Esophagus squamous epithelium (tissue), 5 donors: ENCODE measurements at regions not wholly inside any gene's neighbourhood (a gene's known extent, or its start where the extent isn't known, plus 50 kb on each side); places are given as distances from the start of the nearest gene placed in this dataset.
"Not testable (repeated sequence)": the region's sequence is repeated elsewhere in the genome, so short reads cannot be mapped to it uniquely, and the experiment has no call there.

Source experiments
- DNase-seq: peaks from one replicate; lab custom pipeline; 2025; lab: John Stamatoyannopoulos, UW
- H3K27ac ChIP-seq, 4 donors: fragments of 200-600 bp; sonication (generic); one replicate each; pipeline ENCODE4 v1.5.1; 2016 to 2019; ENCODE audit warnings: mild to moderate bottlenecking in 1 of 4
- H3K27me3 ChIP-seq, 4 donors: fragments of 200-600 bp; sonication (generic); 1 replicate in 3 of 4; 2 replicates in 1 of 4; pipeline versions ENCODE4 v1.5.1 to v1.6.0; 2017 to 2021; ENCODE audit warnings: antibody characterized with exemption in 1 of 4
- H3K36me3 ChIP-seq, 3 donors: fragments of 200-600 bp; sonication (generic); one replicate each; pipeline ENCODE4 v1.5.1; 2016 to 2019
- H3K4me1 ChIP-seq, 3 donors: fragments of 200-600 bp; sonication (generic); one replicate each; pipeline ENCODE4 v1.5.1; 2017 to 2019
- H3K4me3 ChIP-seq, 4 donors: fragments of 200-600 bp; sonication (generic); 1 replicate in 3 of 4; 2 replicates in 1 of 4; pipeline ENCODE4 v1.5.1; 2016 to 2019; ENCODE audit warnings: mild to moderate bottlenecking in 2 of 4, moderate library complexity in 1 of 4
- H3K9me3 ChIP-seq, 3 donors: fragments of 200-600 bp; sonication (generic); one replicate each; pipeline ENCODE4 v1.5.1; 2016 to 2019
- WGBS, 2 donors: methylation state at CpG; one replicate each; pipeline ENCODE4 v1.1.5; 2018; 5-methylcytosine and 5-hydroxymethylcytosine counted together
- intact Hi-C: fragments of 100-400 bp; cut with DNase I; formaldehyde crosslinking; loops from one replicate; pipeline ENCODE4 v1.15.0; 2022
- donor health status: DM: yes; HTN: yes; CAD: no.

DNA sequence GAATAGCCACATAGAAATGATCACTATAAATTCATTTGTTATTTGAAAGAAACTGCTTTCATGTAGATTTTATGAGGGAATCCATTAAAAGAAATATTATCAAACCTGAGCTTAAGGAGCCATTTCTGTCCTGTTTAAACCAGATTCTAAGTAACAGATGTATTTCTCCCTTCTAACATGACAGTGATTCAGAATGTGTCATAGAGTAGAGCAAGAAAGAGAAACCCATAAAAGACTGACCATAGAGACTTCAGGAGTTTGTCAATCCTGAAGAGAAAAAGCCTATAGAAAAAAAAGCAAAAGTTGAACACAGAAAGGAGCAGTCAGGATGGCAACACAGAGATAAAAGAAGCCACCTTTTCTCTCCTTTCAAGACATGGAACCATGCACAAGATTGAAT is 390.6 kb downstream of the PRIM2 start:
- DNase-seq, H3K4me1 ChIP-seq, H3K9me3 ChIP-seq, H3K4me3 ChIP-seq, intact Hi-C loops, H3K36me3 ChIP-seq, H3K27me3 ChIP-seq, H3K27ac ChIP-seq: not testable (repeated sequence)

DNA sequence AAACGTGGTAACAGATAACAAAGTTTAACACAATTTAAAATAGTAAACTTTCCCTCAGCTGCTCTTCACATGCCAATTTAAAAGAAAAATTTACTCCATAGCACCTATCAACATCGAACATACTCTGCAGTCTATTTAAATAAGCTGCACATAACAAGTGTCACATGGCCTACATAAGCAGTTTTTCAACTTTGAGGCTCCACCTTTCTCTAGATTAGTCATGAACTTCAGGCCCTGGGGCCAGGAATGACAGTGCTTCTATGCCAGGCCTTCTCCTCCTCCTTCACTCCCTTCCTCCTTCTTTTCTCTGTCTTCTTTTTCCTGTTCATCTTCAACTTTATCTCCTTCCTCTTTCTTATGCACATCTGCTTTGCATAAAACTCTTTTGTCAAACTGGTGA is 405.1 kb downstream of the PRIM2 start:
- H3K27ac ChIP-seq, H3K27me3 ChIP-seq, intact Hi-C loops, H3K9me3 ChIP-seq, H3K4me3 ChIP-seq, DNase-seq, H3K36me3 ChIP-seq, H3K4me1 ChIP-seq: not testable (repeated sequence)
- WGBS, 2 donors: 36 to 73% methylated on average over 2 of the region's 2 CpGs

DNA sequence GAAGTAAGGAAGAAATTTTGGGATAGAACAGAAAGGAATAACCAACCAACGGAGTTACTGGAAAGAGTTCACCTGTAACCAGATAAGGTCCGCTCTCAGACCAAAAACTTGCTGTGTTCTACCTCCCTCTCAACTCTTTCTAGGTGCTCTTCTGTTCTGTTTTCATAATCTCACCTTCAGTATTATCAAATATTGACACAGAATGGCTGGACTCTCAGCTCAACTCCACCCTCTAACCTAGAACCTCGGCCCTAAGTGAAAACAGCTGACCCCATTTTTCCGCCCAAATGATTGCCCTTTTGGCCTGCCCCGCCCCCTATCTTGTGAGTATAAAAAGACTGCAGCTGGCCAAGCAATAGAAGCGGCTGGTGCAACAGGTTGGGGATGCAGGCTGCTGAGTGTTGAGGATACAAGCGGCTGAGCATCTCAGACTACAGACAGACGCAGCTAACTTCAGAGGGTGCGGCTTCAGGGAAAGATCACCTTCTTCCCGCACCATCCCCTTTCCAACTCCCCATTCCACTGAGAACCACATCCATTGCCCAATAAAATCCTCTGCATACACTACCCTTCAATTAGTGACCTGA is 406.5 kb downstream of the PRIM2 start:
- DNase-seq, intact Hi-C loops, H3K36me3 ChIP-seq, H3K4me3 ChIP-seq, H3K9me3 ChIP-seq, H3K27me3 ChIP-seq, H3K27ac ChIP-seq, H3K4me1 ChIP-seq: not testable (repeated sequence)
- WGBS, 2 donors: 79 to 83% methylated on average over 5 to 10 of the region's 10 CpGs

DNA sequence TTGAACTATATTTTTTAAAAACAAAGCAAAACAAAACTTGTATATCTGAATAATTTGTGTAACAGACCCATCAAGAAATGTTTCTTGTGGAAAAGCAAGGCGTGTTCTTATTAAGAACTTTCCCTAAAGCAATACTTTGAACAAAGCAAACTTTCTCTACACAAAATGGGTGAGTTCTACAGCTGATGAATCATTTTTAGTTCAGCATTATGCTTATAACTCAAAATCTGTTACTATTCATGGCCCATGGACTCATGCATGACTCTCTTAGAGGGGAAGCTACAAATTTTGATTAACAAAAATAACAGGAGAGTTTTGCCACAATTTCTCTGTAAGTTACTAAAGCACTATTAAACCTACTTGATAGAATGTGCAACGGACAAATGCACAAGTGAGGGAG is 412.0 kb downstream of the PRIM2 start:
- intact Hi-C loops, DNase-seq, H3K9me3 ChIP-seq, H3K36me3 ChIP-seq, H3K27ac ChIP-seq, H3K27me3 ChIP-seq, H3K4me1 ChIP-seq, H3K4me3 ChIP-seq: not testable (repeated sequence)
- WGBS, 2 donors: 35 to 44% methylated on average over 1 of the region's 2 CpGs

- H3K27ac ChIP-seq, H3K9me3 ChIP-seq, H3K27me3 ChIP-seq, H3K4me3 ChIP-seq, H3K4me1 ChIP-seq, intact Hi-C loops, H3K36me3 ChIP-seq, DNase-seq: not testable (repeated sequence)
- WGBS, 2 donors: 67 to 71% methylated on average over 4 of the region's 4 CpGs
Measured at GRCh38 chr6:57730726-57731125, 413.3 kb downstream of the PRIM2 start.

GRCh38 chr6:57747716-57748115 is 430.3 kb downstream of the PRIM2 start:
- H3K27ac ChIP-seq, intact Hi-C loops, DNase-seq, H3K27me3 ChIP-seq, H3K4me3 ChIP-seq, H3K9me3 ChIP-seq, H3K4me1 ChIP-seq, H3K36me3 ChIP-seq: not testable (repeated sequence)
- 70 to 92% methylated on average over 2 to 3 of the region's 5 CpGs for WGBS, 2 donors

DNA sequence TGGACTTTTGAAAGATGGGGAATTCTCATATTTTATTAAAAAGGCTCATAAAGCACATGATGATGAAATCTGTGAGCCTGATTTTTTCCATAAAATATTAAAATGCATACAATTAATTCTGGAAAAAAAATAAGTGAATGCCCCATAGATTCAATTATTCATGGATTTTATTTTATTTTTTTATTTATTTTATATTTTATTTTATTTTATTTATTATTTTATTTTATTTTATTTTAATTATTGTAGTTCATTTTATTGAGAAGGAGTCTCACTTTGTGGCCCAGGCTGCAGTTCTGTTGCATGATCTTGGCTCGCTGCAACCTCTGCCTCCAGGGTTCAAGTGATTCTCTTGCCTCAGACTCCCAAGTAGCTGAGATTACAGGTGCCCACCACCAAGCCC is 442.4 kb downstream of the PRIM2 start:
- H3K9me3 ChIP-seq, DNase-seq, H3K36me3 ChIP-seq, H3K4me3 ChIP-seq, H3K27me3 ChIP-seq, intact Hi-C loops, H3K4me1 ChIP-seq, H3K27ac ChIP-seq: not testable (repeated sequence)
- WGBS, 2 donors: 69 to 89% methylated on average over 1 of the region's 1 CpG

- H3K4me1 ChIP-seq, H3K36me3 ChIP-seq, H3K9me3 ChIP-seq, intact Hi-C loops, H3K27ac ChIP-seq, H3K4me3 ChIP-seq, DNase-seq: not testable (repeated sequence)
- peaks cover 0 to 51% (median 0%) of the 10 kb centered on the region in 4 donors for H3K27me3 ChIP-seq
- 8 to 35% methylated on average over 8 to 18 of the region's 25 CpGs for WGBS, 2 donors
Measured at GRCh38 chr6:57792720-57793397, 475.4 kb downstream of the PRIM2 start.

GRCh38 chr6:57793398-57793762 is 475.9 kb downstream of the PRIM2 start:
- intact Hi-C loops, H3K27ac ChIP-seq, H3K9me3 ChIP-seq, H3K4me1 ChIP-seq, H3K36me3 ChIP-seq, H3K4me3 ChIP-seq, DNase-seq: not testable (repeated sequence)
- peaks cover 0 to 51% (median 0%) of the 10 kb centered on the region in 4 donors for H3K27me3 ChIP-seq
- WGBS, 2 donors: 10 to 23% methylated on average over 6 to 9 of the region's 9 CpGs

GRCh38 chr6:57799703-57800479 is 482.5 kb downstream of the PRIM2 start:
- H3K27ac ChIP-seq, H3K9me3 ChIP-seq, H3K4me1 ChIP-seq, intact Hi-C loops, DNase-seq, H3K36me3 ChIP-seq: not testable (repeated sequence)
- peak overlapping the region in 2 of 4 donors; percentile 19 to 44 for H3K4me3 ChIP-seq
- peaks cover 0 to 45% (median 0%) of the 10 kb centered on the region in 4 donors for H3K27me3 ChIP-seq
- 11 to 18% methylated on average over 29 to 35 of the region's 38 CpGs for WGBS, 2 donors

- 14 to 22% methylated on average over 12 of the region's 21 CpGs for WGBS, 2 donors
- DNase-seq, H3K36me3 ChIP-seq, H3K4me3 ChIP-seq, H3K27ac ChIP-seq, intact Hi-C loops, H3K9me3 ChIP-seq, H3K4me1 ChIP-seq: not testable (repeated sequence)
- peaks cover 0 to 58% (median 0%) of the 10 kb centered on the region in 4 donors for H3K27me3 ChIP-seq
Measured at GRCh38 chr6:57808581-57808980, 491.2 kb downstream of the PRIM2 start.

- H3K36me3 ChIP-seq, intact Hi-C loops, H3K4me1 ChIP-seq, DNase-seq, H3K4me3 ChIP-seq, H3K27ac ChIP-seq, H3K9me3 ChIP-seq: not testable (repeated sequence)
- WGBS, 2 donors: 35 to 43% methylated on average over 9 to 12 of the region's 12 CpGs
- H3K27me3 ChIP-seq: peaks cover 0 to 66% (median 0%) of the 10 kb centered on the region in 4 donors
Measured at GRCh38 chr6:57809454-57809853, 492.0 kb downstream of the PRIM2 start.
